ENCODE measurements at regions not wholly inside any gene's neighbourhood (a gene's known extent, or its start where the extent isn't known, plus 50 kb on each side); places are given as distances from the start of the nearest gene placed in this dataset.

GRCh38 chr10:130927157-130927556 is 384.4 kb downstream of the TCERG1L start (continued):
- TF ChIP-seq, protein P1, sequence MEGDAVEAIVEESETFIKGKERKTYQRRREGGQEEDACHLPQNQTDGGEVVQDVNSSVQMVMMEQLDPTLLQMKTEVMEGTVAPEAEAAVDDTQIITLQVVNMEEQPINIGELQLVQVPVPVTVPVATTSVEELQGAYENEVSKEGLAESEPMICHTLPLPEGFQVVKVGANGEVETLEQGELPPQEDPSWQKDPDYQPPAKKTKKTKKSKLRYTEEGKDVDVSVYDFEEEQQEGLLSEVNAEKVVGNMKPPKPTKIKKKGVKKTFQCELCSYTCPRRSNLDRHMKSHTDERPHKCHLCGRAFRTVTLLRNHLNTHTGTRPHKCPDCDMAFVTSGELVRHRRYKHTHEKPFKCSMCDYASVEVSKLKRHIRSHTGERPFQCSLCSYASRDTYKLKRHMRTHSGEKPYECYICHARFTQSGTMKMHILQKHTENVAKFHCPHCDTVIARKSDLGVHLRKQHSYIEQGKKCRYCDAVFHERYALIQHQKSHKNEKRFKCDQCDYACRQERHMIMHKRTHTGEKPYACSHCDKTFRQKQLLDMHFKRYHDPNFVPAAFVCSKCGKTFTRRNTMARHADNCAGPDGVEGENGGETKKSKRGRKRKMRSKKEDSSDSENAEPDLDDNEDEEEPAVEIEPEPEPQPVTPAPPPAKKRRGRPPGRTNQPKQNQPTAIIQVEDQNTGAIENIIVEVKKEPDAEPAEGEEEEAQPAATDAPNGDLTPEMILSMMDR (IDR thresholded peaks at IDR 0.05): no peak
- TF ChIP-seq, protein P2, sequence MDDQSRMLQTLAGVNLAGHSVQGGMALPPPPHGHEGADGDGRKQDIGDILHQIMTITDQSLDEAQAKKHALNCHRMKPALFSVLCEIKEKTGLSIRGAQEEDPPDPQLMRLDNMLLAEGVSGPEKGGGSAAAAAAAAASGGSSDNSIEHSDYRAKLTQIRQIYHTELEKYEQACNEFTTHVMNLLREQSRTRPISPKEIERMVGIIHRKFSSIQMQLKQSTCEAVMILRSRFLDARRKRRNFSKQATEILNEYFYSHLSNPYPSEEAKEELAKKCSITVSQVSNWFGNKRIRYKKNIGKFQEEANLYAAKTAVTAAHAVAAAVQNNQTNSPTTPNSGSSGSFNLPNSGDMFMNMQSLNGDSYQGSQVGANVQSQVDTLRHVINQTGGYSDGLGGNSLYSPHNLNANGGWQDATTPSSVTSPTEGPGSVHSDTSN (IDR thresholded peaks at IDR 0.05): no peak
- TF ChIP-seq CHD4 (IDR thresholded peaks at IDR 0.05; ENCODE audit: borderline replicate concordance): no peak
- TF ChIP-seq NPAS2 (CRISPR knock-in tag; IDR thresholded peaks at IDR 0.05; ENCODE audit: borderline replicate concordance): no peak

- H3K4me1 ChIP-seq: no peaks in the 10 kb centered on the region
These were observed 383.2 kb downstream of the TCERG1L start for GRCh38 chr10:130928306-130928705.

More at GRCh38 chr10:130928306-130928705, 383.2 kb downstream of the TCERG1L start:
- ATAC-seq (no peak), DNase-seq (ENCODE audit: low read depth in 1 of 2, low spot score in 1 of 2) (no peak), FAIRE-seq (no peak)
- H3K4me2 ChIP-seq: no peak overlapping the region
- ChIA-PET POLR2A (no interaction called here), CTCF (no interaction called here)
- no peak overlapping the region for H3K27ac ChIP-seq
- peaks cover 9% of the 10 kb centered on the region; the same call in 1 of the 3 replicates for H3K9me3 ChIP-seq
- TF ChIP-seq TP53 (CRISPR knock-in tag; IDR thresholded peaks at IDR 0.05): no peak
- TF ChIP-seq KDM1A (IDR thresholded peaks at IDR 0.05; ENCODE audit: low read depth): no peak
- no peak for TF ChIP-seq ESRRA (IDR thresholded peaks at IDR 0.05; ENCODE audit: borderline replicate concordance, low read length)
- no peak for TF ChIP-seq JUNB (IDR thresholded peaks at IDR 0.05)
- TF ChIP-seq HOXB5 (CRISPR knock-in tag; IDR thresholded peaks at IDR 0.05): no peak
- no peak for TF ChIP-seq MAX (IDR thresholded peaks at IDR 0.05)
- no peak for TF ChIP-seq POLR2AphosphoS2 (conservative IDR thresholded peaks at IDR 0.05; ENCODE audit: low read length)
- TF ChIP-seq ZFP36 (IDR thresholded peaks at IDR 0.05; ENCODE audit: borderline replicate concordance, partially characterized antibody): no peak
- TF ChIP-seq CHD4 (IDR thresholded peaks at IDR 0.05; ENCODE audit: borderline replicate concordance): no peak
- TF ChIP-seq, protein P2 (IDR thresholded peaks at IDR 0.05): no peak
- no peak for TF ChIP-seq FOSB (CRISPR knock-in tag; IDR thresholded peaks at IDR 0.05)
- no peak for TF ChIP-seq GATA3 (IDR thresholded peaks at IDR 0.05; ENCODE audit: borderline replicate concordance)
- TF ChIP-seq, protein P3, sequence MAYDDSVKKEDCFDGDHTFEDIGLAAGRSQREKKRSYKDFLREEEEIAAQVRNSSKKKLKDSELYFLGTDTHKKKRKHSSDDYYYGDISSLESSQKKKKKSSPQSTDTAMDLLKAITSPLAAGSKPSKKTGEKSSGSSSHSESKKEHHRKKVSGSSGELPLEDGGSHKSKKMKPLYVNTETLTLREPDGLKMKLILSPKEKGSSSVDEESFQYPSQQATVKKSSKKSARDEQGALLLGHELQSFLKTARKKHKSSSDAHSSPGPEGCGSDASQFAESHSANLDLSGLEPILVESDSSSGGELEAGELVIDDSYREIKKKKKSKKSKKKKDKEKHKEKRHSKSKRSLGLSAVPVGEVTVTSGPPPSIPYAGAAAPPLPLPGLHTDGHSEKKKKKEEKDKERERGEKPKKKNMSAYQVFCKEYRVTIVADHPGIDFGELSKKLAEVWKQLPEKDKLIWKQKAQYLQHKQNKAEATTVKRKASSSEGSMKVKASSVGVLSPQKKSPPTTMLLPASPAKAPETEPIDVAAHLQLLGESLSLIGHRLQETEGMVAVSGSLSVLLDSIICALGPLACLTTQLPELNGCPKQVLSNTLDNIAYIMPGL (CRISPR knock-in tag; IDR thresholded peaks at IDR 0.05; ENCODE audit: borderline replicate concordance): no peak
- no peak for TF ChIP-seq EP300 (IDR thresholded peaks at IDR 0.05)
- no peak for TF ChIP-seq KDM5A (IDR thresholded peaks at IDR 0.05)
- TF ChIP-seq TFCP2L1 (CRISPR knock-in tag; IDR thresholded peaks at IDR 0.05): no peak
- TF ChIP-seq RARB (CRISPR knock-in tag; IDR thresholded peaks at IDR 0.05): no peak
- TF ChIP-seq, protein P4, sequence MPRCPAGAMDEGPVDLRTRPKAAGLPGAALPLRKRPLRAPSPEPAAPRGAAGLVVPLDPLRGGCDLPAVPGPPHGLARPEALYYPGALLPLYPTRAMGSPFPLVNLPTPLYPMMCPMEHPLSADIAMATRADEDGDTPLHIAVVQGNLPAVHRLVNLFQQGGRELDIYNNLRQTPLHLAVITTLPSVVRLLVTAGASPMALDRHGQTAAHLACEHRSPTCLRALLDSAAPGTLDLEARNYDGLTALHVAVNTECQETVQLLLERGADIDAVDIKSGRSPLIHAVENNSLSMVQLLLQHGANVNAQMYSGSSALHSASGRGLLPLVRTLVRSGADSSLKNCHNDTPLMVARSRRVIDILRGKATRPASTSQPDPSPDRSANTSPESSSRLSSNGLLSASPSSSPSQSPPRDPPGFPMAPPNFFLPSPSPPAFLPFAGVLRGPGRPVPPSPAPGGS (IDR thresholded peaks at IDR 0.05): no peak
- TF ChIP-seq USF2 (IDR thresholded peaks at IDR 0.05): no peak
- WGBS (ENCODE audit: missing lambda C conversion rate): 2% methylated on average over 3 of the region's 3 CpGs
- H3K4me3 ChIP-seq: no peak overlapping the region

Data from A549 (cell line).